ENCODE measurements at regions not wholly inside any gene's neighbourhood (a gene's known extent, or its start where the extent isn't known, plus 50 kb on each side); places are given as distances from the start of the nearest gene placed in this dataset.
A peak's percentile ranks its signal among the peaks of the same experiment; 100 is the strongest.

GRCh38 chr15:98308117-98308516, 340.2 kb upstream of the IGF1R start:
- ChIA-PET POLR2A (ENCODE audit: unreplicated experiment) (no interaction called here), CTCF (no interaction called here)
- no peaks in the 10 kb centered on the region for H3F3A ChIP-seq (ENCODE audit: insufficient read depth, low read depth)
- TF ChIP-seq EZH2 (IDR thresholded peaks at IDR 0.05; ENCODE audit: low read depth) = no peak
- no peak for TF ChIP-seq CTCF (conservative IDR thresholded peaks at IDR 0.05)
- no peak overlapping the region for H3K4me2 ChIP-seq
- no peak for DNase-seq
- no peaks in the 10 kb centered on the region for H3K79me2 ChIP-seq (ENCODE audit: low read depth)
- H3K27me3 ChIP-seq (ENCODE audit: insufficient read depth, low read depth) = peaks cover 57% of the 10 kb centered on the region
- H3K9me3 ChIP-seq (ENCODE audit: insufficient read depth, low read depth) = no peaks in the 10 kb centered on the region
- H4K20me1 ChIP-seq (ENCODE audit: insufficient read depth) = no peaks in the 10 kb centered on the region
- no TSS peak for BruUV-seq (replicated peaks)
- intact Hi-C loops (cut with micrococcal nuclease; ENCODE audit: unreplicated experiment) = no loop called here
- no peaks in the 10 kb centered on the region for H3K4me1 ChIP-seq (replicated peaks; ENCODE audit: insufficient read depth)
- no peaks in the 10 kb centered on the region for H3K9me2 ChIP-seq (ENCODE audit: insufficient read depth)
- no peak overlapping the region for H3K4me3 ChIP-seq
- H2AFZ ChIP-seq = no peak overlapping the region
- no peaks in the 10 kb centered on the region for H3K36me3 ChIP-seq (ENCODE audit: low read depth)
- H3K27ac ChIP-seq = no peak overlapping the region

GRCh38 chr15:98311566-98312188, 336.7 kb upstream of the IGF1R start:
- intact Hi-C loops (cut with micrococcal nuclease; ENCODE audit: unreplicated experiment) = loop anchor here (2.0 kb wide), 1 partner anchor 117 kb away; no protein-coding TSS in a partner anchor
- H3K9me2 ChIP-seq (ENCODE audit: insufficient read depth) = no peaks in the 10 kb centered on the region
- peak in 1 of 2 experiments; percentile 52 for DNase-seq
- H4K20me1 ChIP-seq (ENCODE audit: insufficient read depth) = no peaks in the 10 kb centered on the region
- no TSS peak for BruUV-seq (replicated peaks)
- POLR2A ChIA-PET (ENCODE audit: unreplicated experiment) = interaction anchor here (0.6 kb wide), 2 partner anchors 107 to 1156 kb away, joined by 4 to 9 read pairs; no protein-coding TSS in a partner anchor
- no peaks in the 10 kb centered on the region for H3K36me3 ChIP-seq (ENCODE audit: low read depth)
- H3K4me1 ChIP-seq (replicated peaks; ENCODE audit: insufficient read depth) = no peaks in the 10 kb centered on the region
- no peaks in the 10 kb centered on the region for H3F3A ChIP-seq (ENCODE audit: insufficient read depth, low read depth)
- CTCF ChIA-PET = interaction anchor here (0.5 to 0.9 kb wide), 3 partner anchors 17 to 109 kb away, joined by 3 to 8 read pairs (median 3); no protein-coding TSS in a partner anchor
- no peak overlapping the region for H3K4me3 ChIP-seq
- no peaks in the 10 kb centered on the region for H3K9me3 ChIP-seq (ENCODE audit: insufficient read depth, low read depth)
- H3K79me2 ChIP-seq (ENCODE audit: low read depth) = no peaks in the 10 kb centered on the region
- no peak overlapping the region for H2AFZ ChIP-seq
- H3K27ac ChIP-seq = no peak overlapping the region
- peaks cover 30% of the 10 kb centered on the region for H3K27me3 ChIP-seq (ENCODE audit: insufficient read depth, low read depth)
- TF ChIP-seq CTCF (conservative IDR thresholded peaks at IDR 0.05) = peak; percentile 88
- no peak for TF ChIP-seq EZH2 (IDR thresholded peaks at IDR 0.05; ENCODE audit: low read depth)
- no peak overlapping the region for H3K4me2 ChIP-seq

DNA sequence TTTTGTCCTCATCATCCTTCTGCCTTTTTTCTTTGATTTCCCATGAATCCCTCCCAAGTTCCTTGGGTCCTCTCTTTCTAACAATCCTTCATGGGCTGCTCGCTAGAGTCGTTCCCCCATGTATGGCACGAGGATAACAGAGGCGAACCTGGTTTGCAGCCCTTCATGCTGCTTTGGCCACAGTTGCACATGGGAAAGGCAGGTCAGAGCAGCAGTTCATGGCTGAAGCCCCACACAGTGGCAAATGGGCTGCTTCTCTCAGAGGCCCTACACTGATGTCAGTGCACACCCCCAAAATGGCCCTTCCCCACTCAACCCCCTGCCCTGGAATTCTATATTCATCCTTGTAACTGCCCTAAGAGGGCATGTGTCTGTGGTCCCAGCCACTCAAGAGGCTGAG, 335.4 kb upstream of the IGF1R start:
- intact Hi-C loops (cut with micrococcal nuclease; ENCODE audit: unreplicated experiment) = no loop called here
- no peak for TF ChIP-seq CTCF (conservative IDR thresholded peaks at IDR 0.05)
- no peak for TF ChIP-seq EZH2 (IDR thresholded peaks at IDR 0.05; ENCODE audit: low read depth)
- DNase-seq = no peak
- no peak overlapping the region for H3K4me3 ChIP-seq
- no peak overlapping the region for H2AFZ ChIP-seq
- no peaks in the 10 kb centered on the region for H3K79me2 ChIP-seq (ENCODE audit: low read depth)
- no peaks in the 10 kb centered on the region for H3K9me2 ChIP-seq (ENCODE audit: insufficient read depth)
- no peak overlapping the region for H3K4me2 ChIP-seq
- no peaks in the 10 kb centered on the region for H3K36me3 ChIP-seq (ENCODE audit: low read depth)
- no peak overlapping the region for H3K27ac ChIP-seq
- BruUV-seq (replicated peaks) = no TSS peak
- CTCF ChIA-PET = no interaction called here
- no peaks in the 10 kb centered on the region for H3F3A ChIP-seq (ENCODE audit: insufficient read depth, low read depth)
- H3K27me3 ChIP-seq (ENCODE audit: insufficient read depth, low read depth) = peaks cover 27% of the 10 kb centered on the region
- no peaks in the 10 kb centered on the region for H3K4me1 ChIP-seq (replicated peaks; ENCODE audit: insufficient read depth)
- no peaks in the 10 kb centered on the region for H4K20me1 ChIP-seq (ENCODE audit: insufficient read depth)
- no peaks in the 10 kb centered on the region for H3K9me3 ChIP-seq (ENCODE audit: insufficient read depth, low read depth)
- POLR2A ChIA-PET (ENCODE audit: unreplicated experiment) = no interaction called here
